ENCODE measurements at regions not wholly inside any gene's neighbourhood (a gene's known extent, or its start where the extent isn't known, plus 50 kb on each side); places are given as distances from the start of the nearest gene placed in this dataset.

- no peak for DNase-seq
These were observed 267.1 kb downstream of the GADD45G start for GRCh38 chr9:89871871-89872331.

- DNase-seq = no peak
These were observed 267.7 kb downstream of the GADD45G start for GRCh38 chr9:89872426-89872912.

GRCh38 chr9:89872913-89873707 is 268.3 kb downstream of the GADD45G start:
- no peak for DNase-seq

GRCh38 chr9:89873801-89874200 is 269.0 kb downstream of the GADD45G start:
- DNase-seq = no peak

GRCh38 chr9:89874351-89875321 is 269.8 kb downstream of the GADD45G start:
- DNase-seq = no peak

GRCh38 chr9:89877051-89878002 is 272.5 kb downstream of the GADD45G start:
- DNase-seq = no peak

- no peak for DNase-seq
These were observed 273.2 kb downstream of the GADD45G start for GRCh38 chr9:89878003-89878411.

GRCh38 chr9:89878687-89879086 is 273.9 kb downstream of the GADD45G start:
- DNase-seq = no peak

GRCh38 chr9:89879276-89879675 is 274.5 kb downstream of the GADD45G start:
- DNase-seq = no peak

- no peak for DNase-seq
These were observed 274.9 kb downstream of the GADD45G start for GRCh38 chr9:89879701-89880100.

GRCh38 chr9:89880161-89880560 is 275.3 kb downstream of the GADD45G start:
- no peak for DNase-seq

GRCh38 chr9:89880721-89881120 is 275.9 kb downstream of the GADD45G start:
- no peak for DNase-seq

- no peak for DNase-seq
These were observed 276.6 kb downstream of the GADD45G start for GRCh38 chr9:89881431-89881830.

- peak; percentile 46 for DNase-seq
These were observed 278.1 kb downstream of the GADD45G start for GRCh38 chr9:89882930-89883361.

GRCh38 chr9:89883401-89884341 is 278.9 kb downstream of the GADD45G start:
- DNase-seq = peak; percentile 59

GRCh38 chr9:89884356-89885083 is 279.7 kb downstream of the GADD45G start:
- DNase-seq = no peak

- DNase-seq = no peak
These were observed 280.3 kb downstream of the GADD45G start for GRCh38 chr9:89885156-89885555.

GRCh38 chr9:89886281-89886700 is 281.5 kb downstream of the GADD45G start:
- peak; percentile 88 for DNase-seq

GRCh38 chr9:89887286-89887685 is 282.5 kb downstream of the GADD45G start:
- DNase-seq = peak; percentile 49

- DNase-seq = no peak
These were observed 283.4 kb downstream of the GADD45G start for GRCh38 chr9:89888233-89888632.

Data from fibroblast of upper back skin (primary cell).